Endothelial cell of umbilical vein (primary cell): ENCODE measurements at regions not wholly inside any gene's neighbourhood (a gene's known extent, or its start where the extent isn't known, plus 50 kb on each side); places are given as distances from the start of the nearest gene placed in this dataset.

Source experiments
- BruUV-seq: library from RNA; stranded (reverse); fragments of 400-500 nt; replicated peaks from 2 replicates; lab custom pipeline; 2021; lab: Mats Ljungman, UMichigan
- CTCF ChIA-PET: fragments of 300-600, 350-600 bp; sonication (Branson Sonifier 250); formaldehyde crosslinking; loops from one replicate; lab custom pipeline; 2021; ENCODE audit warnings: antibody characterized with exemption, inconsistent platforms; lab: Charles Lee
- POLR2A ChIA-PET: fragments of 300-600, 350-600 bp; sonication (Branson Sonifier 250); formaldehyde crosslinking; loops from one replicate; lab custom pipeline; 2021; ENCODE audit warnings: antibody characterized with exemption, inconsistent platforms; lab: Charles Lee
- DNase-seq: peaks from one replicate; pipeline ENCODE4 v3.0.0-alpha.2; 2011; ENCODE audit warnings: low read depth, low spot score
- FAIRE-seq: peaks from 2 replicates; lab custom pipeline; 2011; peaks lifted over from hg19 to GRCh38; lab: Jason Lieb, UNC
- H2AFZ ChIP-seq: 2 replicates; pipeline ENCODE4 v1.6.0; 2012; ENCODE audit warnings: low read depth, low read length, control low read depth, inconsistent platforms
- H3K27ac ChIP-seq: 2 replicates; pipeline ENCODE4 v1.5.1; 2011; ENCODE audit warnings: low read depth, mild to moderate bottlenecking, control low read depth, low read length, moderate library complexity; ENCODE audit not compliant: insufficient read depth
- H3K27me3 ChIP-seq, 2 experiments: 2 replicates each; pipeline versions ENCODE4 v1.6.0 to v1.6.1; 2011; ENCODE audit warnings: low read length in 2 of 2, mixed read lengths in 1 of 2; ENCODE audit not compliant: control insufficient read depth in 2 of 2, insufficient read depth in 2 of 2
- H3K36me3 ChIP-seq, 2 experiments: 2 replicates in 1 of 2; 3 replicates in 1 of 2; pipeline ENCODE4 v1.5.1; 2011; ENCODE audit warnings: low read length in 2 of 2, mild to moderate bottlenecking in 1 of 2, moderate library complexity in 1 of 2; ENCODE audit not compliant: control insufficient read depth in 2 of 2, insufficient read depth in 2 of 2; ENCODE audit errors: extremely low read depth in 1 of 2
- H3K4me1 ChIP-seq: 3 replicates; pipeline ENCODE4 v1.5.1; 2011; ENCODE audit warnings: mild to moderate bottlenecking, low read length; ENCODE audit not compliant: control insufficient read depth, insufficient read depth; ENCODE audit errors: extremely low read depth
- H3K4me2 ChIP-seq: 2 replicates; pipeline ENCODE4 v1.6.1; 2011; ENCODE audit warnings: low read length, control low read depth, mixed read lengths; ENCODE audit not compliant: insufficient read depth
- H3K4me3 ChIP-seq, 3 experiments: fragments of 200-600 bp in 1 of 3; sonication (generic), shearing (Covaris generic) in 1 of 3; replicated peaks in 1 of 3; 2 replicates each; pipeline ENCODE4 v1.5.1; 2011 to 2016; ENCODE audit warnings: control low read depth in 3 of 3, low read length in 3 of 3, mild to moderate bottlenecking in 2 of 3, inconsistent platforms in 1 of 3, low read depth in 1 of 3, moderate library complexity in 1 of 3; ENCODE audit not compliant: insufficient read depth in 1 of 3
- H3K79me2 ChIP-seq: 2 replicates; pipeline ENCODE4 v1.6.0; 2012; ENCODE audit warnings: low read length, inconsistent platforms; ENCODE audit not compliant: control insufficient read depth, insufficient read depth
- H3K9ac ChIP-seq: replicated peaks from 2 replicates; pipeline ENCODE3; 2011; ENCODE audit warnings: low read length, control low read depth; ENCODE audit not compliant: insufficient read depth; ENCODE audit errors: extremely low read depth
- H3K9me1 ChIP-seq: replicated peaks from 3 replicates; pipeline ENCODE4 v1.6.0; 2011; ENCODE audit warnings: mild to moderate bottlenecking, low read length; ENCODE audit not compliant: control insufficient read depth, insufficient read depth; ENCODE audit errors: extremely low read depth
- H3K9me3 ChIP-seq: replicated peaks from 2 replicates; pipeline ENCODE4 v1.5.1; 2012; ENCODE audit warnings: low read length, inconsistent platforms; ENCODE audit not compliant: control insufficient read depth, insufficient read depth
- H4K20me1 ChIP-seq: replicated peaks from 2 replicates; pipeline ENCODE3; 2011; ENCODE audit warnings: mild to moderate bottlenecking, low read length; ENCODE audit not compliant: control insufficient read depth, insufficient read depth; ENCODE audit errors: extremely low read depth
- EZH2 ChIP-seq: IDR thresholded peaks from 2 replicates; pipeline ENCODE4 v1.6.1; 2012; ENCODE audit warnings: borderline replicate concordance, low read depth, mild to moderate bottlenecking, moderate library complexity, low read length, inconsistent platforms; ENCODE audit not compliant: severe bottlenecking
- FOS ChIP-seq: IDR thresholded peaks from 2 replicates; pipeline ENCODE4 v1.6.1; 2011; ENCODE audit warnings: mild to moderate bottlenecking, low read length, moderate library complexity, borderline replicate concordance; ENCODE audit not compliant: insufficient read depth
- GATA2 ChIP-seq: IDR thresholded peaks from 2 replicates; pipeline ENCODE4 v1.7.0; 2011; ENCODE audit warnings: low read depth, mild to moderate bottlenecking, moderate library complexity, mixed read lengths, low read length; ENCODE audit not compliant: insufficient read length, insufficient read depth
- JUN ChIP-seq: IDR thresholded peaks from 2 replicates; pipeline ENCODE4 v1.6.1; 2011; ENCODE audit warnings: borderline replicate concordance, low read depth; ENCODE audit not compliant: insufficient read length, insufficient read depth
- MYC ChIP-seq: IDR thresholded peaks from one replicate; pipeline ENCODE4 v1.6.1; 2011; ENCODE audit warnings: mild to moderate bottlenecking, low read depth, low read length
- POLR2A ChIP-seq: IDR thresholded peaks from 2 replicates; pipeline ENCODE4 v1.6.1; 2012; ENCODE audit warnings: low read depth, mild to moderate bottlenecking, control low read depth, low read length
- POLR2AphosphoS5 ChIP-seq: IDR thresholded peaks from 2 replicates; pipeline ENCODE4 v1.6.1; 2012; ENCODE audit warnings: low read depth, mild to moderate bottlenecking, control low read depth, low read length, moderate library complexity; ENCODE audit not compliant: insufficient read depth
- dilution Hi-C: fragments of 300-500 bp; cut with MboI; formaldehyde crosslinking; loops from one replicate; pipeline ENCODE4 v1.15.0; 2019; ENCODE audit warnings: low sequenced_read_pairs; ENCODE audit not compliant: extremely low pct_ligation_motif_present
- intact Hi-C: fragments of 100-400 bp; cut with micrococcal nuclease; formaldehyde crosslinking; loops from one replicate; pipeline ENCODE4 v1.10.0; 2022
- TF ChIP-seq, protein P1 (sequence below): IDR thresholded peaks from 2 replicates; pipeline ENCODE4 v1.6.1; 2011; ENCODE audit not compliant: insufficient read depth, insufficient read length
- TF ChIP-seq, protein P2 (sequence below), 2 donors: IDR thresholded peaks; 1 replicate in 1 of 2; 2 replicates in 1 of 2; pipeline ENCODE4 v1.5.1; 2011; ENCODE audit warnings: low read length in 2 of 2, mild to moderate bottlenecking in 2 of 2, moderate library complexity in 2 of 2, control low read depth in 1 of 2, inconsistent platforms in 1 of 2, low read depth in 1 of 2; ENCODE audit not compliant: insufficient read depth in 1 of 2; ENCODE audit errors: extremely low read depth in 1 of 2

DNA sequence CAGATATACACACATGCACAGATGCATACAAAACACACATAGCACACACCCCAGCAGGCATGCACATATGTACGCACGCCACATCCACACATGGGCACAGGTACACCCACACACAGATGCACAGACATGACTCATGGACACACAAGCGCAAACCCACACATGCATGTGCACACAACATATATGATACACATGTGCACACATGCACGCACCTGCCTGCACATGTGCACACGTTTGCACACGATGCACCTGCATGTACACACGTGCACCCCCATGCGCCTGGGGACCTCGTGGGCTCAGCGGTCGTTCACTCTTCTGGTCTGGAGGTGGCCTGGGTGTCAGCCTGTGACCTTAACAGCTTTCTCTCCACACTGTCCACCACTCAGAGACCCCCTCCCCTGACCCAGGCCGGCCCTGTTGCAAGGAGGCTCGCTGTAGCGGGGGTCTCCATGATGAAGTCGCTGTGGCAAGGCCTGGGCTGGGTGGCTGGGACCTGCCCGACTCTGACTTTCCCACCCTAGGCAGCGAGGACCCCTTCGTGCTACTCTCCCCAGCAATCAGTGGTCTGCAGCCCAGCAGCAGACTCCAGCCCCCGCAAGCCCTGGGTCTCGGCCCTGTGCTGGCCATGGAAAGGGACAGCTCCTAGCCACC lies 92.1 kb upstream of the TTC34 start:
- H3K9ac ChIP-seq: no peak overlapping the region
- H3K79me2 ChIP-seq: no peaks in the 10 kb centered on the region
- CTCF ChIA-PET: no interaction called here
- dilution Hi-C loops: no loop called here
- POLR2A ChIA-PET: no interaction called here
- no peak overlapping the region for H3K4me3 ChIP-seq
- no peak overlapping the region for H3K4me2 ChIP-seq
- no peak for TF ChIP-seq GATA2
- no peak for TF ChIP-seq POLR2AphosphoS5
- no peak for TF ChIP-seq JUN
- TF ChIP-seq FOS: no peak
- TF ChIP-seq, protein P1, sequence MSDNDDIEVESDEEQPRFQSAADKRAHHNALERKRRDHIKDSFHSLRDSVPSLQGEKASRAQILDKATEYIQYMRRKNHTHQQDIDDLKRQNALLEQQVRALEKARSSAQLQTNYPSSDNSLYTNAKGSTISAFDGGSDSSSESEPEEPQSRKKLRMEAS: no peak
- no peak for TF ChIP-seq POLR2A
- TF ChIP-seq, protein P2, sequence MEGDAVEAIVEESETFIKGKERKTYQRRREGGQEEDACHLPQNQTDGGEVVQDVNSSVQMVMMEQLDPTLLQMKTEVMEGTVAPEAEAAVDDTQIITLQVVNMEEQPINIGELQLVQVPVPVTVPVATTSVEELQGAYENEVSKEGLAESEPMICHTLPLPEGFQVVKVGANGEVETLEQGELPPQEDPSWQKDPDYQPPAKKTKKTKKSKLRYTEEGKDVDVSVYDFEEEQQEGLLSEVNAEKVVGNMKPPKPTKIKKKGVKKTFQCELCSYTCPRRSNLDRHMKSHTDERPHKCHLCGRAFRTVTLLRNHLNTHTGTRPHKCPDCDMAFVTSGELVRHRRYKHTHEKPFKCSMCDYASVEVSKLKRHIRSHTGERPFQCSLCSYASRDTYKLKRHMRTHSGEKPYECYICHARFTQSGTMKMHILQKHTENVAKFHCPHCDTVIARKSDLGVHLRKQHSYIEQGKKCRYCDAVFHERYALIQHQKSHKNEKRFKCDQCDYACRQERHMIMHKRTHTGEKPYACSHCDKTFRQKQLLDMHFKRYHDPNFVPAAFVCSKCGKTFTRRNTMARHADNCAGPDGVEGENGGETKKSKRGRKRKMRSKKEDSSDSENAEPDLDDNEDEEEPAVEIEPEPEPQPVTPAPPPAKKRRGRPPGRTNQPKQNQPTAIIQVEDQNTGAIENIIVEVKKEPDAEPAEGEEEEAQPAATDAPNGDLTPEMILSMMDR (IDR thresholded peaks at IDR 0.05; ENCODE audit: extremely low read depth in 1 of 2, insufficient read depth in 1 of 2, low read depth in 1 of 2, low read length in 2 of 2): no peak
- no peak for TF ChIP-seq MYC
- TF ChIP-seq EZH2: no peak
- H2AFZ ChIP-seq: no peak overlapping the region
- no TSS peak for BruUV-seq
- no peak for DNase-seq
- H3K27me3 ChIP-seq: no peaks in the 10 kb centered on the region
- no peaks in the 10 kb centered on the region for H3K4me1 ChIP-seq
- no peaks in the 10 kb centered on the region for H4K20me1 ChIP-seq
- no peak overlapping the region for H3K27ac ChIP-seq
- no peak for FAIRE-seq
- H3K9me3 ChIP-seq: peaks cover 5% of the 10 kb centered on the region
- intact Hi-C loops: no loop called here
- H3K36me3 ChIP-seq: no peaks in the 10 kb centered on the region
- H3K9me1 ChIP-seq: no peaks in the 10 kb centered on the region
